ENCODE measurements at regions not wholly inside any gene's neighbourhood (a gene's known extent, or its start where the extent isn't known, plus 50 kb on each side); places are given as distances from the start of the nearest gene placed in this dataset.
"Not testable (repeated sequence)": the region's sequence is repeated elsewhere in the genome, so short reads cannot be mapped to it uniquely, and the experiment has no call there.

- intact Hi-C loops (cut with micrococcal nuclease) = no loop called here
- no peaks in the 10 kb centered on the region for H3K4me1 ChIP-seq
- TF ChIP-seq, protein P1, sequence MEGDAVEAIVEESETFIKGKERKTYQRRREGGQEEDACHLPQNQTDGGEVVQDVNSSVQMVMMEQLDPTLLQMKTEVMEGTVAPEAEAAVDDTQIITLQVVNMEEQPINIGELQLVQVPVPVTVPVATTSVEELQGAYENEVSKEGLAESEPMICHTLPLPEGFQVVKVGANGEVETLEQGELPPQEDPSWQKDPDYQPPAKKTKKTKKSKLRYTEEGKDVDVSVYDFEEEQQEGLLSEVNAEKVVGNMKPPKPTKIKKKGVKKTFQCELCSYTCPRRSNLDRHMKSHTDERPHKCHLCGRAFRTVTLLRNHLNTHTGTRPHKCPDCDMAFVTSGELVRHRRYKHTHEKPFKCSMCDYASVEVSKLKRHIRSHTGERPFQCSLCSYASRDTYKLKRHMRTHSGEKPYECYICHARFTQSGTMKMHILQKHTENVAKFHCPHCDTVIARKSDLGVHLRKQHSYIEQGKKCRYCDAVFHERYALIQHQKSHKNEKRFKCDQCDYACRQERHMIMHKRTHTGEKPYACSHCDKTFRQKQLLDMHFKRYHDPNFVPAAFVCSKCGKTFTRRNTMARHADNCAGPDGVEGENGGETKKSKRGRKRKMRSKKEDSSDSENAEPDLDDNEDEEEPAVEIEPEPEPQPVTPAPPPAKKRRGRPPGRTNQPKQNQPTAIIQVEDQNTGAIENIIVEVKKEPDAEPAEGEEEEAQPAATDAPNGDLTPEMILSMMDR (IDR thresholded peaks at IDR 0.05; ENCODE audit: borderline replicate concordance) = no peak
- H3K27ac ChIP-seq (replicated peaks) = no peak overlapping the region
- no peaks in the 10 kb centered on the region for H3K36me3 ChIP-seq
- no peaks in the 10 kb centered on the region for H3K9me3 ChIP-seq (replicated peaks)
- no peak for DNase-seq
- no peaks in the 10 kb centered on the region for H3K27me3 ChIP-seq (ENCODE audit: low read depth)
- no peak overlapping the region for H3K4me3 ChIP-seq
These were observed 180.6 kb downstream of the GABRG2 start for GRCh38 chr5:162248107-162248713.

DNA sequence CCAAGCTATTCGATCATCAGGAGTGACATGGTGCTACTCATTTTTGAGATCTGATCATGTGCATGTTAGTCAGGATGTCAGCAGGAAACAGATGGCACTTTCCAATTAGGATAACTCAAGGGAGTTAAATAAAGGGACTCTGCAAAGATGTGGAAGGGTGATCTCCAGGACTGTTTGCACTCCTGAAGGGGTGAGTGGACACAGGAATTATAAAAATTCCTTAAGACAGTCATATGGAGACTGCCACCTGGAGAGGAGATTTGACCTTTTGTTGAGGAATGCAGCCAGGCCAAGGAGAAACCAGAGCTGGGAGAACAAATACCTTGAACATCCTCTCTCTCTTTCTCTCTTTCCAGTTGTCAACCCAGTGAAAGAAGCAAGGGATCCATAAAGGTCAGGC, 189.1 kb downstream of the GABRG2 start:
- intact Hi-C loops (cut with micrococcal nuclease) = no loop called here
- no peak overlapping the region for H3K4me3 ChIP-seq
- no peaks in the 10 kb centered on the region for H3K9me3 ChIP-seq (replicated peaks)
- H3K27ac ChIP-seq (replicated peaks) = no peak overlapping the region
- H3K27me3 ChIP-seq (ENCODE audit: low read depth) = no peaks in the 10 kb centered on the region
- TF ChIP-seq, protein P1 (IDR thresholded peaks at IDR 0.05; ENCODE audit: borderline replicate concordance) = no peak
- no peaks in the 10 kb centered on the region for H3K36me3 ChIP-seq
- DNase-seq = no peak
- H3K4me1 ChIP-seq = no peaks in the 10 kb centered on the region

DNA sequence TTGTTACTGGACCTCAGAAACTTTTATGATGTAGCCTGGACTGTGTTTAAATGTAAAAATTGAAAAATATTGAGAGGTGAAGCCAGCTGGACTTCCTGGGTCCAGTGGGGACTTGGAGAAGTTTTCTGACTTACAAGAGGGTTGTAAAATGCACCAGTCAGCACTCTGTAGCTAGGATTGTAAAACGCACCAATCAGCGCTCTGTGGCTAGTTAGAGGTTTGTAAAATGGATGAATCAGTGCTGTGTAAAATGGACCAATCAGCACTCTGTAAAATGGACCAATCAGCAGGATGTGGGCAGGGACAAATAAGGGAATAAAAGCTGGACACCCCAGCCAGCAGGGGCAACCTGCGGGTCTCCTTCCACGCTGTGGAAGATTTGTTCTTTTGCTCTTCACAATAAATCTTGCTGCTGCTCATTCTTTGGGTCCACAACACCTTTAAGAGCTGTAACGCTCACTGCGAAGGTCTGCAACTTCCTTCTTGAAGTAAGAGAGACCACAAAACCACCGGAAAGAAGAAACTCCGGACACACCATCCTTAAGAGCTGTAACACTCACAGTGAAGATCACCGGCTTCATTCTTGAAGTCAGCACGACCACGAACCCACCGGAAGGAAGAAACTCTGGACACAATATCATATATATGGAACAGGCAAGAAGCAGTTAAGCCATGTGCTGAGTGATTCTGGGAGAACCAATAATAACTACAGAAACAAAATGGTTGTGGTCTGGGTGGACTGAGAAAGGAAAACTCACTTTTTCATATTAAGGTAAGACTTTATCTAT, 201.3 kb downstream of the GABRG2 start:
- Histone ChIP-seq H3K27ac (replicated peaks) (no peak overlapping the region), H3K9me3 (replicated peaks) (peaks cover 22% of the 10 kb centered on the region), H3K4me1 (no peaks in the 10 kb centered on the region), H3K27me3 (ENCODE audit: low read depth) (no peaks in the 10 kb centered on the region), H3K4me3 (no peak overlapping the region), H3K36me3 (no peaks in the 10 kb centered on the region)
- intact Hi-C loops (cut with micrococcal nuclease) = no loop called here
- TF ChIP-seq, protein P1 (IDR thresholded peaks at IDR 0.05; ENCODE audit: borderline replicate concordance) = no peak
- DNase-seq = no peak

DNA sequence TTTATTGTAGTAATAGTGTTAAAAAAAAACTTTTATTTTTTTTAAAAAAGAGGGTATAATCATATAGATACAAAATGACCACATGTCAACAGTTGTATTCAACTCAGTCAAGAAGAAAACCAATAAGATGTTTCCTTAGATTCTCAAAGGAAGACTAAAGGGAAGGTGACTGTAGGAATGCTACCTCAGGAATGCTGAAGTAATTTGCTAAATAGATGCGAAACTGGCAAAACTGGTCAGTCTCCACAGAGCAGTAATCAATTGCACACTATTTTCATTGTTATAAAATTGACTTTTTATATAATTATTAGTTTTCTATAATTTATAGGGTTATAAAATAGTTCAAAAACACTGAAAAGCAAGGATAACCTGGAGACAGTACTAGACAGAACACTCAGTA, 204.8 kb downstream of the GABRG2 start:
- H3K27ac ChIP-seq (replicated peaks) = no peak overlapping the region
- H3K36me3 ChIP-seq = no peaks in the 10 kb centered on the region
- peaks cover 22% of the 10 kb centered on the region for H3K9me3 ChIP-seq (replicated peaks)
- no peaks in the 10 kb centered on the region for H3K4me1 ChIP-seq
- intact Hi-C loops (cut with micrococcal nuclease) = no loop called here
- no peak for DNase-seq
- no peak overlapping the region for H3K4me3 ChIP-seq
- TF ChIP-seq, protein P1 (IDR thresholded peaks at IDR 0.05; ENCODE audit: borderline replicate concordance) = no peak
- no peaks in the 10 kb centered on the region for H3K27me3 ChIP-seq (ENCODE audit: low read depth)

DNA sequence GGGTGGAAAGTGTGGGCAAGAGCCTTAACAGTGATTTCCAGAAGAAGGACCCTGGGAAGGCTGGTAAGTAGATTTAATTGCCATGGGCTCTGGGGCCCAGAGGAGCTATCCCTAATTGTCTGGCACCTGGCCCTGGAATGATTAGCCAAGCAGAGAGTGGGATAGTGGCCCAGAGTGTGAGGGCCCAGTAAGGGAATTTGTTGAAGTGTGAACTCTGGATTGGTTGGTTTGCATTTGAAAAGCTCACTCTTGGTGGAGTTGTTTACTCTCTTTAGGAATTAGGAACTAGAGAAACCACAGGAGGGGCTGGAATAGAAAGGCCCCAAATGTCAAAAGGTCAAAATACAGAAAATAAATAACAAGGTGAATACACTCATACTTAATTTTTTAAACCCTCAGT, 207.1 kb downstream of the GABRG2 start:
- DNase-seq = no peak
- no peaks in the 10 kb centered on the region for H3K27me3 ChIP-seq (ENCODE audit: low read depth)
- TF ChIP-seq, protein P1 (IDR thresholded peaks at IDR 0.05; ENCODE audit: borderline replicate concordance) = no peak
- no peak overlapping the region for H3K27ac ChIP-seq (replicated peaks)
- no peaks in the 10 kb centered on the region for H3K4me1 ChIP-seq
- H3K4me3 ChIP-seq = no peak overlapping the region
- no peaks in the 10 kb centered on the region for H3K36me3 ChIP-seq
- intact Hi-C loops (cut with micrococcal nuclease) = no loop called here
- peaks cover 22% of the 10 kb centered on the region for H3K9me3 ChIP-seq (replicated peaks)

DNA sequence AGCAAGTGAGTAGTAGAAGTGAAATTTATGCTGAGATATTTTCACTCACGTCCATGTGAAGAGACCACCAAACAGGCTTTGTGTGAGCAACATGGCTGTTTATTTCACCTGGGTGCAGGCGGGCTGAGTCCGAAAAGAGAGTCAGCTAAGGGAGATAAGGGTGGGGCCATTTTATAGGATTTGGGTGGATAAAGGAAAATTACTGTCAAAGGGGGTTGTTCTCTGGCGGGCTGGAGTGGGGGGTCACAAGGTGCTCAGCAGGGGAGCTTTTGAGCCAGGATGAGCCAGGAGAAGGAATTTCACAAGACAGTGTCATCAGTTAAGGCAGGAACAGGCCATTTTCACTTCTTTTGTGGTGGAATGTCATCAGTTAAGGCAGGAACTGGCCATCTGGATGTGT, 207.8 kb downstream of the GABRG2 start:
- H3K9me3 ChIP-seq (replicated peaks) = peaks cover 22% of the 10 kb centered on the region
- intact Hi-C loops (cut with micrococcal nuclease); H3K27me3 ChIP-seq (ENCODE audit: low read depth); H3K36me3 ChIP-seq; H3K27ac ChIP-seq (replicated peaks); H3K4me3 ChIP-seq; DNase-seq; H3K4me1 ChIP-seq: not testable (repeated sequence)
